Neural cell (in vitro differentiated cells): ENCODE measurements at regions not wholly inside any gene's neighbourhood (a gene's known extent, or its start where the extent isn't known, plus 50 kb on each side); places are given as distances from the start of the nearest gene placed in this dataset.

ENCODE experiments used
- H2AFZ ChIP-seq: fragments of 200-600, 300-800 bp; sonication (generic), shearing (Covaris generic); 2 replicates; pipeline ENCODE4 v1.6.0; 2014; ENCODE audit warnings: low read depth, mild to moderate bottlenecking, antibody characterized with exemption, low read length, moderate library complexity
- H3F3A ChIP-seq: fragments of 200-600 bp; shearing (Covaris generic); 2 replicates; pipeline ENCODE4 v1.6.1; 2016; ENCODE audit warnings: mild to moderate bottlenecking, moderate library complexity, mixed read lengths, antibody characterized with exemption, low read length; ENCODE audit not compliant: insufficient read depth, poor library complexity, severe bottlenecking
- H3K27ac ChIP-seq: fragments of 200-600, 300-800 bp; sonication (generic), shearing (Covaris generic); 2 replicates; pipeline ENCODE4 v1.5.1; 2014; ENCODE audit warnings: mild to moderate bottlenecking, low read length, moderate library complexity
- H3K27me3 ChIP-seq: fragments of 300-800, 200-600 bp; sonication (generic), shearing (Covaris generic); 2 replicates; pipeline ENCODE4 v1.6.0; 2014; ENCODE audit warnings: mild to moderate bottlenecking, low read depth, low read length, moderate library complexity; ENCODE audit not compliant: insufficient read depth
- H3K36me3 ChIP-seq: fragments of 300-800, 200-600 bp; sonication (generic), shearing (Covaris generic); 2 replicates; pipeline ENCODE4 v1.5.1; 2014; ENCODE audit warnings: mild to moderate bottlenecking, antibody characterized with exemption, low read length, moderate library complexity; ENCODE audit not compliant: insufficient read depth
- H3K4me2 ChIP-seq: fragments of 300-800, 200-600 bp; sonication (generic), shearing (Covaris generic); 2 replicates; pipeline ENCODE4 v1.6.0; 2014; ENCODE audit warnings: mild to moderate bottlenecking, low read length
- H3K4me3 ChIP-seq: fragments of 300-800, 200-600 bp; sonication (generic), shearing (Covaris generic); 2 replicates; pipeline ENCODE4 v1.5.1; 2014; ENCODE audit warnings: mild to moderate bottlenecking, low read length, moderate library complexity
- H3K79me2 ChIP-seq: fragments of 200-600 bp; shearing (Covaris generic); replicated peaks from 2 replicates; pipeline ENCODE4 v1.6.0; 2014; ENCODE audit warnings: mild to moderate bottlenecking, low read length, moderate library complexity; ENCODE audit not compliant: insufficient read depth
- H3K9ac ChIP-seq: fragments of 300-800, 200-600 bp; sonication (generic), shearing (Covaris generic); 2 replicates; pipeline ENCODE4 v1.6.1; 2016; ENCODE audit warnings: mild to moderate bottlenecking, low read length, mixed read lengths
- H3K9me2 ChIP-seq: fragments of 200-600 bp; shearing (Covaris generic); 2 replicates; pipeline ENCODE4 v1.6.1; 2016; ENCODE audit warnings: mild to moderate bottlenecking, low read length, mixed read lengths; ENCODE audit not compliant: insufficient read depth
- H3K9me3 ChIP-seq: fragments of 200-600, 300-800 bp; sonication (generic), shearing (Covaris generic); 2 replicates; pipeline ENCODE4 v1.6.1; 2016; ENCODE audit warnings: mild to moderate bottlenecking, mixed run types, low read length, moderate library complexity, mixed read lengths
- H4K20me1 ChIP-seq: fragments of 200-600 bp; shearing (Covaris generic); 2 replicates; pipeline ENCODE4 v1.6.1; 2016; ENCODE audit warnings: mild to moderate bottlenecking, mixed run types; ENCODE audit not compliant: insufficient read depth
- EP300 ChIP-seq: fragments of 450-650 bp; conservative IDR thresholded peaks from 2 replicates; pipeline ENCODE4 v1.6.1; 2014; ENCODE audit warnings: antibody characterized with exemption, mild to moderate bottlenecking, moderate library complexity; ENCODE audit not compliant: poor library complexity, severe bottlenecking
- EZH2 ChIP-seq: fragments of 200-600, 300-800 bp; shearing (Covaris generic), sonication (generic); IDR thresholded peaks from 2 replicates; pipeline ENCODE4 v1.6.1; 2014; ENCODE audit warnings: antibody characterized with exemption, low read length, borderline replicate concordance, mild to moderate bottlenecking; ENCODE audit not compliant: insufficient read depth, poor library complexity, severe bottlenecking
- MXI1 ChIP-seq: fragments of 450-650 bp; conservative IDR thresholded peaks from 2 replicates; pipeline ENCODE4 v1.6.1; 2014; ENCODE audit warnings: antibody characterized with exemption, mild to moderate bottlenecking; ENCODE audit not compliant: poor library complexity, severe bottlenecking
- POLR2AphosphoS5 ChIP-seq: IDR thresholded peaks from 2 replicates; pipeline ENCODE4 v1.6.1; 2012
- RAD21 ChIP-seq: fragments of 450-650 bp; conservative IDR thresholded peaks from 2 replicates; pipeline ENCODE4 v1.6.1; 2014; ENCODE audit warnings: antibody characterized with exemption, mild to moderate bottlenecking, moderate library complexity
- SMC3 ChIP-seq: fragments of 450-650 bp; conservative IDR thresholded peaks from 2 replicates; pipeline ENCODE4 v1.6.1; 2014; ENCODE audit warnings: antibody characterized with exemption, mild to moderate bottlenecking, moderate library complexity; ENCODE audit not compliant: poor library complexity
- TAF1 ChIP-seq: IDR thresholded peaks from 2 replicates; pipeline ENCODE4 v1.6.1; 2012; ENCODE audit warnings: low read depth
- TF ChIP-seq, protein P1 (sequence below): IDR thresholded peaks from 2 replicates; pipeline ENCODE4 v1.6.1; 2012; ENCODE audit warnings: borderline replicate concordance
- TF ChIP-seq, protein P2 (sequence below): fragments of 450-650 bp; IDR thresholded peaks from 2 replicates; pipeline ENCODE4 v1.5.1; 2014; ENCODE audit warnings: antibody characterized with exemption, mild to moderate bottlenecking, moderate library complexity; ENCODE audit not compliant: poor library complexity, severe bottlenecking

DNA sequence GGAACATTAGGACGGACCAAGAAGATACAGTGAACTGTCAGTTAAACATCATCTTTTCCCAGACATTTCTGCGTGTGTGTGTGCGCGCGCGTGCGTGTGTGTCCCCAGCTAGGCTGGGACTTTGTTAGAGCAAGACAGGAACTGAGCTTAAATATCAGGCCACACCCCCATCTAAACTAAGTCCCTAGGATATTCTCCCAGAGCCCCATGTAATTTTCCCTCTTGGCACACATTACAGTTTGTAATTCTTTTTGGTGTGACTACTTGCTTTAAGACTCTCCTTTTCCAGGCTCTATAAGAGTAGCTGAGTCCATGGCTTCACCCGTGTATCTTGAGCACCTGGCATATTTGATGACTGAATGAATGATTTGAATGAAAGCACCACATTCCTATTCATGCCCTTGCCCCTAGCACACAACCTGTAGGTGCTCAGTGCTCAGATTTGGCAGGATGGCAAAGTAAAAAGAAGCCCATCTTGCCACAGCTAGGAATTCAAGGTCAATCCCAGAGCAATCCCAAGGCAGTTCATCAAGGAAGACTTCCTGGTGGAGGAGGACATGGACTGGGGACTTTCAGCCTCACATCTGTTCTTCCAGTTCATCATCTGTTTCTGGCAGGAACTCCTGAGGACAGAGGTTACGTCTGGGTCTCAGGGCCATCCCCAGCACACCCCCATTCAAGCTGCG, 69.2 kb downstream of the MRPL14 start:
- H3K9me2 ChIP-seq: no peaks in the 10 kb centered on the region
- H4K20me1 ChIP-seq: no peaks in the 10 kb centered on the region
- no peak overlapping the region for H2AFZ ChIP-seq
- H3K27ac ChIP-seq: no peak overlapping the region
- no peak for TF ChIP-seq POLR2AphosphoS5
- no peaks in the 10 kb centered on the region for H3K9me3 ChIP-seq
- no peaks in the 10 kb centered on the region for H3K27me3 ChIP-seq
- H3F3A ChIP-seq: no peaks in the 10 kb centered on the region
- no peaks in the 10 kb centered on the region for H3K79me2 ChIP-seq
- no peak overlapping the region for H3K4me2 ChIP-seq
- H3K4me3 ChIP-seq: no peak overlapping the region
- no peak overlapping the region for H3K9ac ChIP-seq
- no peaks in the 10 kb centered on the region for H3K36me3 ChIP-seq

DNA sequence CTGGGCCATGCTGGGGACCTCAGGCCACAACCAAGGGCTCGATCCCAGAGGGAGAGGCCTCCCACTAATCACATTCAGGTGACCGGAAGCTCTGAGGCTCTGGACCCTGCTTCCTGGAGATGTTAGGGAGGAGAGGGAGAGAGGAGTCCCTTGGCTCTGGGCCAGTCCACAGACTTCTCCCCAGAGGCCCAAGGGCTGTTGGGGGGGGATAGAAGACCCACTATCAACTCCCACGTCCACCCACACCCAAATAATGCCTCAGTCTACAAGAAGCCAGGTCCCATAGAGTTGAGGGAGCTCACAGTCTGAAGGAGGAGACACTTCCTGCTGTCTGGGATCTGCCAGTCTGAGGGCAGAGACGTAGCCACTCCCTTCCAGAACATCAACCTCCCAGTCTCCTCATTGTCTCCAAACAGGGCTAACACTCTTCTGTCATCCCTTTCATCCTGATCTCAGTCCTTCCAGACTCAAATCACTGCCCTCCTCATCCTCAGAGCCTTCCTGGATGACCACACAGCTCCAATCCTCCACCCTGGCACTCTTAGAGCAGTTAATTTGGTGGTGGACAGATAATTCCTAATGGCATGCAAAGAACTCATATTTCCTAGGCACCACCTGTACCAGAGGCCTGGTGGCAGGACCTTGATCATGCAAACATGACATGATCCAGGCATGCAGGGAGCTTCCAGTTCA, 69.9 kb downstream of the MRPL14 start:
- Histone ChIP-seq H3K79me2 (no peaks in the 10 kb centered on the region), H3K27ac (no peak overlapping the region), H4K20me1 (no peaks in the 10 kb centered on the region), H3K27me3 (no peaks in the 10 kb centered on the region), H3K4me2 (no peak overlapping the region), H3K9me2 (no peaks in the 10 kb centered on the region), H3F3A (no peaks in the 10 kb centered on the region), H3K4me3 (no peak overlapping the region), H2AFZ (no peak overlapping the region), H3K9me3 (no peaks in the 10 kb centered on the region), H3K36me3 (no peaks in the 10 kb centered on the region), H3K9ac (no peak overlapping the region)
- no peak for TF ChIP-seq SMC3
- no peak for TF ChIP-seq EZH2
- no peak for TF ChIP-seq TAF1
- TF ChIP-seq, protein P1, sequence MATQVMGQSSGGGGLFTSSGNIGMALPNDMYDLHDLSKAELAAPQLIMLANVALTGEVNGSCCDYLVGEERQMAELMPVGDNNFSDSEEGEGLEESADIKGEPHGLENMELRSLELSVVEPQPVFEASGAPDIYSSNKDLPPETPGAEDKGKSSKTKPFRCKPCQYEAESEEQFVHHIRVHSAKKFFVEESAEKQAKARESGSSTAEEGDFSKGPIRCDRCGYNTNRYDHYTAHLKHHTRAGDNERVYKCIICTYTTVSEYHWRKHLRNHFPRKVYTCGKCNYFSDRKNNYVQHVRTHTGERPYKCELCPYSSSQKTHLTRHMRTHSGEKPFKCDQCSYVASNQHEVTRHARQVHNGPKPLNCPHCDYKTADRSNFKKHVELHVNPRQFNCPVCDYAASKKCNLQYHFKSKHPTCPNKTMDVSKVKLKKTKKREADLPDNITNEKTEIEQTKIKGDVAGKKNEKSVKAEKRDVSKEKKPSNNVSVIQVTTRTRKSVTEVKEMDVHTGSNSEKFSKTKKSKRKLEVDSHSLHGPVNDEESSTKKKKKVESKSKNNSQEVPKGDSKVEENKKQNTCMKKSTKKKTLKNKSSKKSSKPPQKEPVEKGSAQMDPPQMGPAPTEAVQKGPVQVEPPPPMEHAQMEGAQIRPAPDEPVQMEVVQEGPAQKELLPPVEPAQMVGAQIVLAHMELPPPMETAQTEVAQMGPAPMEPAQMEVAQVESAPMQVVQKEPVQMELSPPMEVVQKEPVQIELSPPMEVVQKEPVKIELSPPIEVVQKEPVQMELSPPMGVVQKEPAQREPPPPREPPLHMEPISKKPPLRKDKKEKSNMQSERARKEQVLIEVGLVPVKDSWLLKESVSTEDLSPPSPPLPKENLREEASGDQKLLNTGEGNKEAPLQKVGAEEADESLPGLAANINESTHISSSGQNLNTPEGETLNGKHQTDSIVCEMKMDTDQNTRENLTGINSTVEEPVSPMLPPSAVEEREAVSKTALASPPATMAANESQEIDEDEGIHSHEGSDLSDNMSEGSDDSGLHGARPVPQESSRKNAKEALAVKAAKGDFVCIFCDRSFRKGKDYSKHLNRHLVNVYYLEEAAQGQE: no peak
- TF ChIP-seq MXI1: no peak
- no peak for TF ChIP-seq EP300
- TF ChIP-seq, protein P2, sequence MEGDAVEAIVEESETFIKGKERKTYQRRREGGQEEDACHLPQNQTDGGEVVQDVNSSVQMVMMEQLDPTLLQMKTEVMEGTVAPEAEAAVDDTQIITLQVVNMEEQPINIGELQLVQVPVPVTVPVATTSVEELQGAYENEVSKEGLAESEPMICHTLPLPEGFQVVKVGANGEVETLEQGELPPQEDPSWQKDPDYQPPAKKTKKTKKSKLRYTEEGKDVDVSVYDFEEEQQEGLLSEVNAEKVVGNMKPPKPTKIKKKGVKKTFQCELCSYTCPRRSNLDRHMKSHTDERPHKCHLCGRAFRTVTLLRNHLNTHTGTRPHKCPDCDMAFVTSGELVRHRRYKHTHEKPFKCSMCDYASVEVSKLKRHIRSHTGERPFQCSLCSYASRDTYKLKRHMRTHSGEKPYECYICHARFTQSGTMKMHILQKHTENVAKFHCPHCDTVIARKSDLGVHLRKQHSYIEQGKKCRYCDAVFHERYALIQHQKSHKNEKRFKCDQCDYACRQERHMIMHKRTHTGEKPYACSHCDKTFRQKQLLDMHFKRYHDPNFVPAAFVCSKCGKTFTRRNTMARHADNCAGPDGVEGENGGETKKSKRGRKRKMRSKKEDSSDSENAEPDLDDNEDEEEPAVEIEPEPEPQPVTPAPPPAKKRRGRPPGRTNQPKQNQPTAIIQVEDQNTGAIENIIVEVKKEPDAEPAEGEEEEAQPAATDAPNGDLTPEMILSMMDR: no peak
- TF ChIP-seq RAD21: no peak
